Loucy (cell line): ENCODE measurements at regions not wholly inside any gene's neighbourhood (a gene's known extent, or its start where the extent isn't known, plus 50 kb on each side); places are given as distances from the start of the nearest gene placed in this dataset.

Experiments used
- H2AFZ ChIP-seq: fragments of 200-600 bp; sonication (generic); 2 replicates; pipeline ENCODE4 v1.6.0; 2016; ENCODE audit warnings: antibody characterized with exemption, mild to moderate bottlenecking, low read length, moderate library complexity
- H3F3A ChIP-seq: fragments of 200-600 bp; 2 replicates; pipeline ENCODE4 v1.6.0; 2016; ENCODE audit warnings: antibody characterized with exemption, low read depth, mild to moderate bottlenecking
- H3K27me3 ChIP-seq: fragments of 200-600 bp; sonication (generic); 2 replicates; pipeline ENCODE4 v1.6.1; 2014; ENCODE audit warnings: low read length, mild to moderate bottlenecking; ENCODE audit not compliant: insufficient read depth, poor library complexity, severe bottlenecking
- H3K36me3 ChIP-seq: fragments of 200-600 bp; sonication (generic); 2 replicates; pipeline ENCODE4 v1.6.1; 2016; ENCODE audit warnings: low read length; ENCODE audit not compliant: insufficient read depth
- H3K4me1 ChIP-seq: fragments of 200-600 bp; sonication (generic); 2 replicates; pipeline ENCODE4 v1.5.1; 2014; ENCODE audit warnings: low read length, mild to moderate bottlenecking; ENCODE audit not compliant: insufficient read depth, poor library complexity, severe bottlenecking
- H3K4me2 ChIP-seq: fragments of 200-600 bp; sonication (generic); 2 replicates; pipeline ENCODE4 v1.6.0; 2014; ENCODE audit warnings: antibody characterized with exemption, low read length, low read depth, mild to moderate bottlenecking; ENCODE audit not compliant: poor library complexity, severe bottlenecking
- H3K4me3 ChIP-seq: fragments of 200-600 bp; sonication (generic); 2 replicates; pipeline ENCODE4 v1.5.1; 2014; ENCODE audit warnings: low read length, mild to moderate bottlenecking, mixed read lengths; ENCODE audit not compliant: poor library complexity, severe bottlenecking
- H3K79me2 ChIP-seq: fragments of 200-600 bp; sonication (generic); 2 replicates; pipeline ENCODE4 v1.6.1; 2014; ENCODE audit warnings: low read length; ENCODE audit not compliant: insufficient read depth
- H3K9ac ChIP-seq: fragments of 200-600 bp; sonication (generic); 2 replicates; pipeline ENCODE4 v1.6.0; 2014; ENCODE audit warnings: mild to moderate bottlenecking, low read depth, low read length, moderate library complexity; ENCODE audit not compliant: poor library complexity, severe bottlenecking
- H3K9me2 ChIP-seq: fragments of 200-600 bp; sonication (generic); replicated peaks from 2 replicates; pipeline ENCODE4 v1.6.1; 2016; ENCODE audit warnings: low read depth, low read length, mixed read lengths
- H3K9me3 ChIP-seq: fragments of 200-600 bp; sonication (generic); 2 replicates; pipeline ENCODE4 v1.6.1; 2014; ENCODE audit warnings: mild to moderate bottlenecking, antibody characterized with exemption, low read length, low read depth; ENCODE audit not compliant: insufficient read depth
- H4K20me1 ChIP-seq: fragments of 200-600 bp; sonication (generic); 2 replicates; pipeline ENCODE4 v1.6.0; 2014; ENCODE audit warnings: antibody characterized with exemption, low read length, mild to moderate bottlenecking; ENCODE audit not compliant: insufficient read depth, poor library complexity, severe bottlenecking
- CTCF ChIP-seq: fragments of 200-600 bp; sonication (generic); conservative IDR thresholded peaks from 2 replicates; pipeline ENCODE4 v1.5.1; 2014; ENCODE audit warnings: mild to moderate bottlenecking, antibody characterized with exemption, low read length
- EZH2phosphoT487 ChIP-seq: fragments of 200-600 bp; IDR thresholded peaks from 2 replicates; pipeline ENCODE4 v1.6.1; 2018; ENCODE audit warnings: antibody characterized with exemption, mild to moderate bottlenecking, moderate library complexity, borderline replicate concordance

- H3K9me2 ChIP-seq, result no peaks in the 10 kb centered on the region
- H3K9ac ChIP-seq, result no peak overlapping the region
- TF ChIP-seq CTCF, result no peak
- no peak overlapping the region for H2AFZ ChIP-seq
- H3K36me3 ChIP-seq, result no peaks in the 10 kb centered on the region
- H3K79me2 ChIP-seq, result no peaks in the 10 kb centered on the region
- no peaks in the 10 kb centered on the region for H3K4me1 ChIP-seq
- H3K4me2 ChIP-seq, result no peak overlapping the region
- H3K4me3 ChIP-seq, result no peak overlapping the region
- H4K20me1 ChIP-seq, result no peaks in the 10 kb centered on the region
- no peaks in the 10 kb centered on the region for H3K27me3 ChIP-seq
- H3K9me3 ChIP-seq, result no peaks in the 10 kb centered on the region
- H3F3A ChIP-seq, result no peaks in the 10 kb centered on the region
Observed at GRCh38 chr17:73870473-73870872, 226.2 kb upstream of the SDK2 start.

GRCh38 chr17:73872816-73873215 is 228.6 kb upstream of the SDK2 start:
- no peak overlapping the region for H3K4me2 ChIP-seq
- no peaks in the 10 kb centered on the region for H3K9me3 ChIP-seq
- no peaks in the 10 kb centered on the region for H3K27me3 ChIP-seq
- H3K79me2 ChIP-seq, result no peaks in the 10 kb centered on the region
- H3K4me3 ChIP-seq, result no peak overlapping the region
- H3F3A ChIP-seq, result no peaks in the 10 kb centered on the region
- no peaks in the 10 kb centered on the region for H3K36me3 ChIP-seq
- no peak overlapping the region for H3K9ac ChIP-seq
- no peaks in the 10 kb centered on the region for H3K4me1 ChIP-seq
- H3K9me2 ChIP-seq, result no peaks in the 10 kb centered on the region
- TF ChIP-seq EZH2phosphoT487, result no peak
- TF ChIP-seq CTCF, result no peak
- H2AFZ ChIP-seq, result no peak overlapping the region
- no peaks in the 10 kb centered on the region for H4K20me1 ChIP-seq

DNA sequence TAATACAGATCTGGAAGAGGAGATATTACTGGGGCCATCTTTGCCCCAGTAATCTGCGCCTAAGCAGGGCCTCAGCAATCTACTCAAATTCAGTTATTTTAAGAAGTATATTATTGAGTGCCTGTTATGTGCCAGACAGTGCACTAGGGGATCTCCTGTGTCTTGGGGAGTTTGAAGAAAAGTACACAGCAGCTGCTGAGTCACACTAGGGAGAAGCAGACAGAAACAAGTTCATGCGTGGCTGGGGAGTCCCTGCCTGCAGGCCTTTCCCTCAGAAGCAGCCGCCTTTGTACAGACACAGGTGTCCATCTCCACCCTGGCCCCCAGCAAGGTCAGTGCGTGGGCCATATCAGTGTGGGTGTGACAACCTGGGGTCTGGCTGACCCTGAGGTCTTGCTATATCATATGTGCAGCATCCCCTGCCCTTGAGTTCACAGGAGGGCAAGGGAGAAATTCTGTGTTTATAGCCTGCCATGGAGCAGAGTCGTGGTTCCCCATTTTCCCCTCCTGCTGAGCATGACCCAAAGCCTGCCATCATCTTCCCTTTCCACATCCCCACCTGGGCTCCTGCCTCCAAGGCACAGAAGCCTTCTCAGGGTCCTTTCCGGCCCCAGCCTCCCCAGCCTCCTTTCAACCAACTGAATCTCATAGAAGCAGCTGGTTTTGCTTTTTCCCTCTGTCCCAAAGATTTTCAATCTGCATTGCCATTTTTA is 229.9 kb upstream of the SDK2 start:
- H3K4me1 ChIP-seq, result no peaks in the 10 kb centered on the region
- H2AFZ ChIP-seq, result no peak overlapping the region
- TF ChIP-seq CTCF (no peak), EZH2phosphoT487 (no peak)

More for the DNA sequence above, 229.9 kb upstream of the SDK2 start:
- no peak overlapping the region for H3K9ac ChIP-seq
- no peaks in the 10 kb centered on the region for H4K20me1 ChIP-seq
- no peak overlapping the region for H3K4me3 ChIP-seq
- no peaks in the 10 kb centered on the region for H3K9me2 ChIP-seq
- no peaks in the 10 kb centered on the region for H3K9me3 ChIP-seq
- H3K36me3 ChIP-seq, result no peaks in the 10 kb centered on the region
- H3F3A ChIP-seq, result no peaks in the 10 kb centered on the region
- no peak overlapping the region for H3K4me2 ChIP-seq
- H3K79me2 ChIP-seq, result no peaks in the 10 kb centered on the region
- no peaks in the 10 kb centered on the region for H3K27me3 ChIP-seq
